HG02571 (cell line): ENCODE measurements at regions not wholly inside any gene's neighbourhood (a gene's known extent, or its start where the extent isn't known, plus 50 kb on each side); places are given as distances from the start of the nearest gene placed in this dataset.

ENCODE experiments used
- ATAC-seq: cut with Tn5 transposase; IDR thresholded peaks from one replicate; pipeline ENCODE4 v1.9.1; 2021; ENCODE audit warnings: mild to moderate bottlenecking, moderate library complexity; ENCODE audit not compliant: unreplicated experiment

DNA sequence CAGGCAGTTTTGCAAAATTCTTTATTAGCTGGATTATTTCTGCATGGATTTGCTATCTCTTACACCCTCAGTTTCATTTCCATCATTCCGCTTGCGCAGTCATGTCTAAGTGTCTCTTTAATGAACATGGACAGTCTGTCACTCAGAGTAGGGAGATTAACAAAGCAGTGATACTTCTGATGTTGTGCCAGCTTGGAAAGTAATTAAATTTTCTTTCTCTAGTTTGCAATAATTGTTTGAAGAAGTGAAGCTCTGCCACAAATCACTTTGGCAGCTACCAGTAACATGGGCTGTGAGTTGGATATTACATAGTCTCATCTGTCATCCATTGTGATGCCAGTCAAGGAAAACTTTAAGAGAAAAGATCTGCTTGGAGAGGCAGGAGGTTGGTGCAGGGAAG, 324.8 kb upstream of the NWD2 start:
- ATAC-seq = no peak

DNA sequence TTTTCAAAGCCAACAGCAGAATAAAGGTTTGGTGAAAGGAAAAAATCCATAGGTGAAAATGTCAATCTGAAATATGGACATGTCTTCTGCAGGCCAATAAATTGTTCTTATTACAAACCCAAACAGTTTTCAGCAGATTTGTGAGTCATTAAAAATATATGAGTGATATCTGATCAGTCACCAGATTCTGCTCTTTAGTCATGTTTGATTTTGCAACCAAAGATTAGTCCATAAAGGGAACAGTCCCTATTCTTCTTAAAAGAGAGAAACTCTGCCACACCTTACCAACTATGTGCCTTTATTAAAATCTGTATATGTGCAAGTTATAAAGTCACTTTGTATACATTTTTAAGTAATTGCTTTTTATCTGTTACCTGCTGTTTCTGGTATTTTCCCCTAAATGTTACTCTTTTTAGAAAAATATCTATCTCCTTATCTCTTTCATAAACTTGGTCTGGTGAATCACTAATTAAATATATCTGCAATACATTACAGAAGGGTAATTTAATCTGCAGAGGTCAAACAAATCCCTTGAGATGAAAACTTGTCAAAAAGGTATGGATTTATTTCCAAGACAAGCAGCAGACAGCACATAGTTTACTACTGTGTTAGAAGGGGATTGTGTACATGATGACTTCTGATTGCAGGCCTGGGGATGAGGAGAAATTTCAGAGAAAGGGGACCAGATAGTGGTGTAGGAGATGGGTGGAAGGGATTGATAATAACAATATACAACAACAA, 322.9 kb upstream of the NWD2 start:
- ATAC-seq = no peak

DNA sequence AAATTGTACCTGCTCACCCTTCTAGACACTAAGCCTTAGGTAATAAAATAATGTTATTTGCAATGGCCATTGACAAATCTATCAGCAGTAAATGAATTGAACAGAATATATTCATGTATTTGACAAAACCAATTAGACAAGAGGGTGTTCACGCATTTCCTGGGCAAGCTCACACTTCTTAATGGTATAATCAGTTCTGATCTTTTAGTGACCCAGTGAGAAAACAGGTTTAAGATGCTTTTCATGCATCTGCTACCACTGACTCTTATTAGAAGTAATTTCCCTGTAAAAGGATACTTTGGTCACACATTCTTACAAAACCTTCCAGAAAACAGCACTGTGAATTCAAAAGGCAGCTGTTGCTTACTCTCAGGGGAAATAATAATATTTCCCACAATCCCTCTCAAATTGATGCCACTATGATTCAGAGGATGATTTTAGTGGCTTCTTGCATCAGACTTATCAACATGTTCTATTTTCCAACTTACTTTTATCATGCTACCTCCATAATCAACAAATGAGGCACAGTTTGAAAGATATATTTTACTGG, 313.9 kb upstream of the NWD2 start:
- no peak for ATAC-seq

DNA sequence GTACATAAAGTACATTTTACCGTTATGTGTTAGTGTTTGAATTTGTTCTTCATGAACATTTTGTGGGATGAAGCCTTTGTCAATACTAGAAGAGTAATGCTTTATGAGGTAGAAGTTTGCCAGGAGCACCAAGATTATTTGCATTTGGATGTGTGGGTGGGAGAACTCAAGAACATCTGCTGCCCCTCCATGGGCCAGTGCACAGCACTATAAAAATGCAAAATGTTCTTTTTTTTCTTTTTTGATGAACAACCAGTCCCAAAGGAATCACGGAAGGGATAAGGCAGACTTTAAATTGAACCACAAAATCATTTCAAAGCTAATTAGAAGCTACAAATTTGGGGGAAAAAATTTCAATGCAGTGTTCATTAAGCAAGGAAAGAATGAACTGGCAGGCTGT, 300.3 kb upstream of the NWD2 start:
- ATAC-seq = no peak

DNA sequence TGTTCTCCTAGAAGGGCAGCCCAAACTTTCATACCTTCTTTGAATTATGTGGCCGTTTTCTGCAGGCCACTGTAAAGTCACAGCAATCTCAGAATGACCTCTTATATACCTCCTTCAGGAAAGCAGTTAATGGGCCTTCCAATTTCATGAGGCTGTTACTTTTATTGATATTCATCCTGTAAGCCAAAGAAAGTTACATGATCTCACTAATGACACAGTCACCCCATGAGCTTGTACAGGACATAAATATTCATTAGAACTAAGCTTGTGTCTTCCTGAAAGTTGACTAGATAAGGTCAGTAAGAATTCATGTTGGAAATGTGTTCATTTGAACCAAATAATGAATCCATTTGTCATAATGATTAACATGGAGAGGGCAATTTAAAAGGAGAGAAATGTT, 283.1 kb upstream of the NWD2 start:
- ATAC-seq = no peak

DNA sequence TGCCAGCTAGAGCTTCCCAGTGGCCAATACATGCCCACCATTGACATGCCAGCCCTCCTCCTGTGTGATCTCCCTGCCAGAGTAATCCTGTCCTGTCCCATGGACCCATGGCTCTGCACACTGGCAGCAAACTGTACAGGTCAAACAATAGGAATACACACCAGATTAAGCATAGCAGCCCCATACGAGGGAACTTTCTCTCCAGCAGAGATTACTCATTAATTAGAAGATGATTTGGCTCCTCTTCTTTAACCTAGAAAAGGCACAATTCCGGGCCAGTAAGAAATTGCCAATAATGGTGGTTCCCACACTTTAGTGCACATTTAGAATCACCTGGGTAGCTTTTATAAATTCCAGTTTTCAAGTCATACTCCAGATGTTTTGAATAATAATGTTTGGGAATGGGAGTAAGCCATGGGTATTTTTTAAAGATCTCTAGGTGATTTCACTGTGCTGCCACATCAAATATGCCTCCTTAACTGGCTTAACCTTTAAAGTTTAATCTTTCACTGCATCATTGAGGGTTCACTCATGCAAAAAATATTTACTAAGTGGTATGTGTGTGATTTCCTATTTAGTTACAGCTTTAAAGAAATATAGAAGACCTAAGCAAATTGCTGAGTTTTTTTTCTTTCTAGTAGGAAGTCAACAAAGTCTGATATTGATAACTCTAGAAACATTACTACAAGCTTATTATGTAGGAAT, 277.6 kb upstream of the NWD2 start:
- ATAC-seq = no peak

DNA sequence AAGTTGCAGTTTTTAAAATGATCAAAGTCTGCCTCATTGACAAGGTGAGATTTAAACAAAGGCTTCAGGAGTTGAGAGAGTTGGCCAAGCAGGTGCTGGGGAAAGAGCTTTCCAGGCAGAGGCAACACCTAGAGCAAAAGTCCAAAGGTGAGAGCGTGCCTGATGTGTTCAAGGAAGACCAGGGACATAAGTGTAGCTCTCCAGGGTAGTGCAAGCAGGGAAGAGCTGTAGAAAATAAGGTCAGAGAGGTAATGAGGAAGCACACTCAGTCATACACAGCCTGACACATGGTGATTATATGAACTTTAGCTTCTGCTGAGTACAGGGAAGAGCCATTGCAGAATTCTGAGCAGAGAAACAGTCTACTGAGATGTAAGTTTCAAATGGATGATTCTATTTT, 265.0 kb upstream of the NWD2 start:
- no peak for ATAC-seq

DNA sequence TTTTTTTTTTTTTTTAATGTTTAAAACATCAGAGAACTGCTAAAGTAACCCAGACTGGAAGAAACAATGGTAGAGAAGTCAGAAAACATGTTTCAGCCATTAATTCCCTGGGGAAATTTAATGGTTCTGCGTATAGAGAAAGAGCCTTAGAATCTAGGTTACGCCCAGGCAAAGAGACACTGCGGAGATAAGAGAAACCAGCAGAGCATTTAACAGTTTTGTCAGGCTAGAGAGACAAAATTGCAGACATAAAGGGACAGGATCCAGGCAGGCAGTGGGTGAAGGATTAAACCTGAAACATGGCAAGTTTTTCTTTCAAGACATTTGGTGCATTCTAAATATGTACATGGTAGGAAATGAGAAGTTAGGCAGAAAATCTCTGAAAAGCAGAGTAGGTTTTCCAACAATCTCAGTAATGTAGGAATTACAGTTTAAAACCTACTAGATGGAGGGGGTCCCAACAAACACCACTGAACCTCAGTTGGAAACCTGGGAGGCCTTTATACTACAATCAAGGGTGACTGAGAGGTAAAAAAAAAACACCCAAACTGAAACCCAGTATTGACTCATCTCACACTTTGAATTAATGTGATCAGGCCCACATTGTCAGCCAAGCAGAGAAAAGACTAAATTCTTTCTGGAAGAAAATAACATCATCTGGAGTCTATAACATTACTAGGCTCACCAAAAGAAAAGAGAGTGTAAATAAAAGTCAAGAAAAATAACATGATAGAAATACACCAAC, 254.2 kb upstream of the NWD2 start:
- ATAC-seq = no peak

DNA sequence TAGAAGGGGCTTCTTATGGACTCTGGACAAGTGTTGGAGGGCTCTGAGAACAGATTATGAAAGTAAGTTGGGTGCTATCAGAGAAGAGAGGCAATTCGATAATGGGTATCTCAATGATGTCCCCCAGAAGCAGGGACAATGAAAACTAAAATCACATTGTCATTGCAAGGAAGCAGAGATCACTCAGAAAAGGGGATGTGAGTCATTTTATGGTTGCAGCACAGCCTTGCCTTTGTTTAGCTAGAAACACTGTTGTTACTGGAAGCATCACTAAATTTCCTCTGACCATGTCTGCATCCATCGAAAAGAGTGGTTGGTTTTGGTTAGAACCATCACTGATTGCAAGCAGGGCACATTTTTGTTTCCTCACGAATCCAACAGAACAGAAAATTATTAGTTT, 246.8 kb upstream of the NWD2 start:
- no peak for ATAC-seq

DNA sequence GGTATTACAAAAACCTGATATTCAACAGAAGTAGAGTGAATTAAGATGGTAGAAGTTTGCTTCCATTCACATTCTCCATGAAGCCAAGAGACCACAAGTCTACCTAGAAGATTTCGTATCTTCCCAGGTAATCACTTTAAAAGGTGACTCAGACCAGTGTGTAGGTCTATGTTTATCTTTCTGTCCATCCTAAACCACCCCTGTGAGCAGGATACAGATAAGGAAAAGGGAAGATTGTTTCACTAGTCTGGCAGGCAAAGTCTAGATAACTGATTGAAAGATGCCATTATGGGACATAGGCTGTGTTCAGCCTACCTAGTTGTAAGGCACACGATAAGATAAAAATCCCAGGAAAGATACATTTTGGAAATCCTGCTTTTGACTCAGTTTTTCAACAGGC, 244.3 kb upstream of the NWD2 start:
- no peak for ATAC-seq

DNA sequence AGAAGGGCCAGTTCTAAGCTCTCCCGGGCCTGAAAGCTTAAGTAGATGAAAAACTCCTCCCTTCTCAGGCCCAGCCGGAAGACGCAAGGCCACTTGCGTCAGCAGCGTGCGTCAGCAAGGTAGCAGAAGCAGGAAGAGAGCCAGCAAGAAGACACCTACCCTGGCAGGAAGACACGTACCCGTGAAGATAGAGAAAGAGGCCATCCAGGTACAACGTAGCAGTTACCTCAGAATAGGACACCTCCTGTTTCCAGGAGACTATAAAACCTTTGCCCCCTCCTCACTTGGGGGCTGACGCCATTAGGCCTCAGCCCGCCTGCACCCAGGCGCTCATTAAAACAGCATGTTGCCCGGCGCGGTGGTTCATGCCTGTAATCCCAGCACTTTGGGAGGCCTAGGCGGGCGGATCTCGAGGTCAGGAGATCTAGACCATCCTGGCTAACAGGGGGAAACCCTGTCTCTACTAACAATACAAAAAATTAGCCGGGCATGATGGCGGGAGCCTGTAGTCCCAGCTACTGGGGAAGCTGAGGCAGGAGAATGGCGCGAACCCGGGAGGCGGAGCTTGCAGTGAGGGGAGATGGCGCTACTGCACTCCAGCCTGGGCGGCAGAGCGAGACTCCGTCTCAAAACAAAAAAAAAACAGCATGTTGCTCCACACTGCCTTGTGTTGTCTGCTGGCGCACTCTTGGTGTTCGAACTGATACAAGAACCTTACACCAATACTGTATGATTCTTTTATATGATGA, 242.7 kb upstream of the NWD2 start:
- ATAC-seq = no peak

DNA sequence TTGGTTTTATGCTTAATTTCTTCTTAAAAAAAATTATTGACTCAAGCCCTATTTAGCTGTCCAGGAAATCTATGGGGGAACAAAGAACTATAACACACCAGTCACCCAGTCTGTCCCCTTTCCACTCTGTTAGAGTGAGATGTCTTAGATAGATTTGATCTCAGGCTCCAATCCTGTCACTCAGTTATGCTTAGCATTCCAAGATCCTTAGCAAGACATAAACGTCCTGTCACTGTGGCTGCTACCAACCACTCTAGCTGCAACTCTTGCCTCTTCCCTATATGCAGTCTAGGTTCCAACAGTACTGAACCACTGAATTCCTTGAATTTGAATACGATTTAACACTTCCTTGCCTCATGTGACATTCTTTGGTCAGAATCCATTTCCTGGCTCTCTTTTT, 241.9 kb upstream of the NWD2 start:
- ATAC-seq = no peak

DNA sequence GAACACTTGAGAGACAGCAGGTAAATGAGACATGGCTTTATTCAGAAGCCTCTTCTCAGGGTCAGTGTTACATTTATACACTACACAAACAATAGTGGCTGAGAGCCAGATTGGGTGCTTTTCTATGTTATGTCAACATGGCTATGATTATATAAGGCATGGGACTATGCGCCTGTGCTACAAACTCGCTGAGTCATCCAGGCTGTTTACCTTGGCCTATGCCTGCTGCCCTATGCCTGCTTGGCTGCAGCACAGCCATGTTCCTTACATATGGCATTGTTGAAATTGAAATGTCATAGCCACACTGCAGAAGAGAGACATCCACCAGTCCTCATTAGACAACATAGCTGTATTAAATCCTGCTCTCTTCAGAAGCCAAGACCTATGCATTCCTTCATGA, 236.3 kb upstream of the NWD2 start:
- no peak for ATAC-seq

DNA sequence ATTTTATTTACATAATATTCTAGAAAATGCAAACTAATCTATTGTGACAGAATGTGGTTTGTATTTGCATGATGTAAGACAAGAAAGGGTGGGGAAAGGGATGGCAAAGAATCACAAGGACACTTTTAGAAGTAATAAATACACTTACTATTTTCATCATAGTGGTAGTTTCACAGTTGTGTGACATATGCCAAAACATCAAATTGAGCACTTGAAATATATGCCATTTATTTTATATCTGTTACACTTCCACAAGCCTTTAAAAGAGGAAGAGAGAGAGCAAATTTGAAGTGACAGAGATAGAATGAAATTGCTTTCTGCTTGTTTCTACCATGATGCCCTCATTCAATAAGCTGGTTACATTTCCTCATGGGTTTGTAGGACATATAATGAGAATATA, 230.0 kb upstream of the NWD2 start:
- no peak for ATAC-seq

DNA sequence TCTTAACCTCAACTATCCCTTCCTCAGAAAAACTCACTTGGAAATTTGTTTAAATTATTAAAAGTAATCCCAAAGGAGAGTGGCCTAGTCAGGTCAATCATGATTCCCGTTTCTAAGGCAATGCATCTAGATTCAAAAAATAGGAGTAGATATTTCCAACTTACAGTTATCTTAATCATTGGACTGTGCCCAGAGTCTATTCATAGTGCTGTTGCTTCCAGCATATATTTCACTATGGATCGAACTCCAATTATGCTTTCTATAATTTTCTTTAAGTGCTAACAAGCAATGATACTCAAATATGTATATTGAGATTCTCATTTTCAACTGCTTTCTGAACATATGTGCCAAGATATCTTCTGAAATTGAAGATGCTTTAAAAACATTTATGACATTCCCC, 229.2 kb upstream of the NWD2 start:
- ATAC-seq = no peak

DNA sequence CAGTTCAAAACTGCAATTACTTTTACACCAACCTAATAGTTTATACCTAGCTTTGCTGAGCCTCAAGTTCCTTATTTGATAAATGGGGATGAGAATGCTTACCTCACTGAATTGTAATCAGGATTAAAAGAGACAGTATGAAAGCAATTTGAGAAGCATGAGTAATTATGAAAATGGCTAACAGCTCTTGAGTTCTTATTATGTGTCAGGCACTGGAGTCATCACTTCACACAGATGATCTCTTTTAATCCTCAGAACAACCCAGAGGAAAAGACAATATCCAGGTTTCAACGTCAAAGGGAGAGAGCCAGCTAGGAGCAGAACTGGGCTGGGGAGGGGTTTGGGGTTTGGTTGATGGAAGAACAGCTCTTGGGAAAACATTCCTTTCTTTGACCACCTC, 221.0 kb upstream of the NWD2 start:
- no peak for ATAC-seq

DNA sequence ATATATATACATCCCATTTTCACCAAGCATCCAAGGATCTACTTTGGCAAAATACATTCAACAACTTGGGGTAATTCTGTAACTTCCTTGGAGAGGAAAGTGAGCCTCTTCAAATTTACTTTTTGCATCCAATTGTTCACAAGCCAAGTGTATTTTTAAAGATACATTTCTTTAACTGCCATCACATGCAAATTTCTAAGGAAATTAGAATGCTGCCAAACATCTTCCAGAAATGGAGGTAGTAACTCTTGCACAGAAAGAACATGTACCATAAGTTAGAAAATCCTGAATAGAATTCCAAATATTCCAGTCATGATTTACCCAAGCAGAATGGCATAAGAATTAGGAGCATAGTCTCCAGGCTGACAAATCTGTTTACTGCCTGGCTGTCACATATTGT, 220.5 kb upstream of the NWD2 start:
- ATAC-seq = no peak

DNA sequence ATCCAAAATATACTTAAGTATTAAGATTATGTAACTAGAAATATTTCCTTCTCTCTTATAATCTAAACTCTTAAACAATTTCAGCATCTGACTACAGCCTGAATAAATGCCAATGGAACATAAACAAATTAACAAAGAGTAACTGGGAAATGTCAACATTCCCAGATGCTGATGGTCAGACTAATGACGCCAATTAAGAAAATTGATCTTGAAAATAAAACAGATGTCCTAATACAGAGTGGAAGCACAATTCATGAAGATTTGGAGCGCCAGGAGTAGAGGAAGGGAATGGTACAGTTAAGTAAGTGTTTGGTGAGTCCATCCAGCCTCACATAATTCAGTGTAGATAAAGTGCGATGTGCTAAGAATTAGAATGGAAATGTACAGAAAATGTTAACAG, 203.7 kb upstream of the NWD2 start:
- no peak for ATAC-seq

DNA sequence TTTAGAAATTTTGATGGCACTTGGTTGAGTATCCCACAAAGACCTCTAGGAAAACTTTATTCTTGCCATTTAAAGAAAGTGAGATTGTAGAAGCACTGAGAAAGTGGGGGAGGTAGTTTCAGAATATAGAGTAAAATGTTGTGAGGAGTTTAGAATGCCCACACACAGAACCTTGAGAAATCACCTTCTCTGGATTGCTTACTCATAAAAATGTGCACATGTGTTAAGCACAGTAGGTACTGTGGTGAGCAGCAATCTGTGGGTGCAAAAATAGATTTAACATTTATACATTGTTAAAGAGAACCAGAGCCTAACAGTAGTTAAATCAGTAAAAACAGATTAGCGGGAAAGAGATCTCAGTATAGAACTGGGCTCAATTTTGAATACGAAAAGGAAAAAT, 201.2 kb upstream of the NWD2 start:
- no peak for ATAC-seq

DNA sequence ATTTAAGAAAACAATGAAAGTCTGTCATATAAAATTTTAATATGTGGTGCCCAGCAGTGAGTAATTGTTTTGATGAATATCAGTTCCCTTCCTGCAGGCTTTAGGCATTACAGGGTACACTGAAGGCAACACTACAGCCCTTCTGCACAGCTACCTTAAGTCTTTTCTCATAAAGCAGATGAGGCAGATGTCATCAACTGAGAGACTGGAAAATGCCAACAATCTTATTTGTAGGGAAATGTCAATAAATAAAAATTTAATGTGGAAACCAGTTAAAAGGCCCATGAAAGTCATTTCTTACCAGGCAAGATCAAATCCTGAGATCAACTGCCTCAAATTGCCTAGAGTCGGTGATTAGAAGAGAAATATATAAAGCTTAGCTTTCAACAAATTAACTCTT, 193.4 kb upstream of the NWD2 start:
- ATAC-seq = no peak

DNA sequence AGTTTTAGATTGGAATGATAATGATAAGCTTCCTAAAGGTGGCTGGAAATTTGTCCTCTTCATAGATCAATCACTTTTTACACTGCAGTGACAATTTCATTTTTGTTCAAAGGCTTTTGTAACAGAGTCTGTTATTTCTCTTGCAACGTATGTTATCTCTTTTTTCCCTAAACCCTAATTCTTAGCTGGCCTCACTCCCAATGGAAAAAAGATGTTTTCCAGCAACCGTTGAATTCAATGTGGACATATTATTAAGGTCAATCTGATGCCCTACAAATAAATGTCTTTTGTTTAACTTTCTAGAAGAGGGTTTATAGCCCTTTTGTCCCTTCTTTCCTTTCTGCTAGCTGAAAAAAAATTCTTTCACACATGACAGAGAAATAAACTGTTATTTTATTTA, 192.7 kb upstream of the NWD2 start:
- no peak for ATAC-seq
